HCT116 (cell line): ENCODE measurements at regions not wholly inside any gene's neighbourhood (a gene's known extent, or its start where the extent isn't known, plus 50 kb on each side); places are given as distances from the start of the nearest gene placed in this dataset.

Experiments used
- JUND ChIP-seq: IDR thresholded peaks from 2 replicates; pipeline ENCODE4 v1.6.1; 2012
- RAD21 ChIP-seq: IDR thresholded peaks from 2 replicates; pipeline ENCODE4 v1.6.1; 2012; ENCODE audit warnings: low read depth, mild to moderate bottlenecking

GRCh38 chr14:42334931-42335330 lies 728.3 kb downstream of the LRFN5 start:
- TF ChIP-seq JUND: no peak
- no peak for TF ChIP-seq RAD21
